Neutrophil (primary cell): ENCODE measurements at regions not wholly inside any gene's neighbourhood (a gene's known extent, or its start where the extent isn't known, plus 50 kb on each side); places are given as distances from the start of the nearest gene placed in this dataset.

Experiments
- H3K27ac ChIP-seq: fragments of 200-600 bp; sonication (generic); 2 replicates; pipeline ENCODE4 v1.5.1; 2016; ENCODE audit warnings: mild to moderate bottlenecking, moderate library complexity
- H3K27me3 ChIP-seq: fragments of 200-600 bp; sonication (generic); 2 replicates; pipeline ENCODE4 v1.6.0; 2016; ENCODE audit warnings: mild to moderate bottlenecking
- H3K36me3 ChIP-seq: fragments of 200-600 bp; sonication (generic); 2 replicates; pipeline ENCODE4 v1.5.1; 2017
- H3K4me1 ChIP-seq, 2 experiments: fragments of 200-600 bp in 1 of 2; sonication (generic) in 1 of 2; 1 replicate in 1 of 2; 2 replicates in 1 of 2; pipeline versions ENCODE4 v1.5.1 to v1.6.1; 2013 to 2016; ENCODE audit warnings: low read depth in 1 of 2, low read length in 1 of 2, mild to moderate bottlenecking in 1 of 2, moderate library complexity in 1 of 2; ENCODE audit not compliant: control insufficient read depth in 1 of 2, insufficient read depth in 1 of 2
- H3K4me3 ChIP-seq, 2 experiments: fragments of 200-600 bp in 1 of 2; sonication (generic) in 1 of 2; 1 replicate in 1 of 2; 2 replicates in 1 of 2; pipeline ENCODE4 v1.5.1; 2013 to 2016; ENCODE audit warnings: low read depth in 1 of 2, low read length in 1 of 2, mild to moderate bottlenecking in 1 of 2, moderate library complexity in 1 of 2
- H3K9me3 ChIP-seq: fragments of 200-600 bp; sonication (generic); 2 replicates; pipeline ENCODE4 v1.5.1; 2016
- CTCF ChIP-seq: fragments of 200-600 bp; sonication (generic); IDR thresholded peaks from 2 replicates; pipeline ENCODE4 v1.5.1; 2016; ENCODE audit warnings: antibody characterized with exemption

DNA sequence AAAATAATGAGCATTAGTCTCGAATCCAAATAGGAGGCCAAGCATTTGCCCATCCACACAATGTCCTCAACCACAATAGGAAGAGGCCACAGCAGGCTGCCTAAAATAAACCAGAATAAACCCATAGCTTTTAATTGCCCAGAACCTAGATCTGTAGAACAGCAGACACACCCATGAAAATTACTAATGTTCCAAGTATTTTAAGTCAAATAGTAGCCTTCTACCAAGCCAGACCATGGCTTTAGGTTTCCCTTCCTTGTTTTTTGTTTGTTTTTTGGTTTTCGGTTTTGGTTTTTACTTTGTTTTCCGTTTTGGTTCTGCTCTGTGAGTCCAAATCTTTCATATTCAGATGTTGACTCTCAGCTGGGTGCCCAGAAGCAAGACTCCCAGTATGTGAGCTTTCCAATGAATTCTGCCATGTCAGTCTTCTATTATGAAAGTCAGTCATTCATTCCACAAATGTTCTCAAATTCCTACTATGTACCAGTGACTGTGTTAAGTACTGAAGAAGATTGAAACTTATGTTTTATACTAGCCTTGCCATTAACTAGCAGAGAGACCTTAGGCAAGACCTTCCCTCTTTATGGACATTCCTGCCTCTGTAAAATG, 57.8 kb upstream of the BOC start:
- H3K4me3 ChIP-seq, result no peak overlapping the region
- H3K27me3 ChIP-seq, result no peaks in the 10 kb centered on the region
- no peaks in the 10 kb centered on the region for H3K9me3 ChIP-seq
- no peaks in the 10 kb centered on the region for H3K4me1 ChIP-seq
- no peak overlapping the region for H3K27ac ChIP-seq
- TF ChIP-seq CTCF, result no peak
- no peaks in the 10 kb centered on the region for H3K36me3 ChIP-seq

DNA sequence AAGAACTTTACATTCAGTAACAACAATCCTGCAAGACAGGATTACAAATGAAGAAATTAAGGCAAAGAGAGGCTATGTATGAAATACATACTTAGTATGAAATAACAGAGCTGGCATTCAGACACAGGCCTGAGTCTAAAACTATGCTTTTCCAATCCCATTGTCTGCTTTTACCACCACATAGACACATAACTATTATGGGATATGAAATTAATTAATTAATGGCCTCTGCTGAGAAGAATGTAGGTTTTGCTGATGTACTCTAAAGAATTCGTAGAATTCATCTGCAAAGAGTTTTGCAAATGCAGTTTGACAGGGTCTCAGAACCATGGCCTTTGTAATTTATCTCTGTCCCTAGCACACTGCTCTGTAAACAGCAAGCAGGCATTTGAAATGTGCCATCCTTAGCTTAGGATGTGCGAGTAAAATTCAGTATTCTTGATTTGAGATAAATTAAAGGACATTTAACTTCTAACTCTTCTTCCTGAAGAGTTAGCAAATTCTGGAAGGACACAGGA, 54.5 kb upstream of the BOC start:
- no peak for TF ChIP-seq CTCF
- Histone ChIP-seq H3K27me3 (no peaks in the 10 kb centered on the region), H3K4me1 (no peaks in the 10 kb centered on the region), H3K4me3 (no peak overlapping the region), H3K36me3 (no peaks in the 10 kb centered on the region), H3K9me3 (no peaks in the 10 kb centered on the region), H3K27ac (no peak overlapping the region)

DNA sequence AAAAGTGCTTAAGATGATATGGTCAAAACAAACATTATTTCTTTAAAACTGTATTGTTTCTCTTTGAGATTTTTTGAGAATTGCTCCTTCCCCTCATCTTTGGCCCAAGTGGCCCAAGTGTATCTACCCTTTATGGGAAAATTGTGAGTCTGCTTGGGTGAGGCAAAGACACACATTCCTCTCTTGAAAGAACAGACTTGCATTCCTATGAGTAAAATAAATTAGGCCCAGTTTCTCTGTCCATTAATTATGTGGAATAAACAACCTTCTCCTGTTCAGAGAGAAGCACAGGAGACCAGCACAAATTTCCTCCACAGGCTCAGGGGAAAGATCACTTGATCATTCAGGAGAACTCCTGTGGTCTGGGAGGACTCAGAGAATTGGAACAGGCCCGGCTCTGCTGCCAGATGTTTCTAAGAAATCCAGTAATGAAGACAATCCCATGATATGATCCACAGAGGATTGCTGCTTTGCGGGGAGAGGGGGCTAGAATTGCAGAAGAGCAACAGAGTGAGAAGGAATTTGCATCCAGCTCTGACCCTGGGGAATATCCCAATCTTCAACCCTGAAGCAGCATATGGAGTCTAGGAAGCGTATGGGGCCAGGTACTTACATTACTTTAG, 53.8 kb upstream of the BOC start:
- no peak overlapping the region for H3K27ac ChIP-seq
- no peaks in the 10 kb centered on the region for H3K36me3 ChIP-seq

GRCh38 chr3:113158171-113158570, 53.2 kb upstream of the BOC start:
- Histone ChIP-seq H3K9me3 (no peaks in the 10 kb centered on the region), H3K36me3 (no peaks in the 10 kb centered on the region), H3K4me3 (no peak overlapping the region), H3K27me3 (no peaks in the 10 kb centered on the region), H3K27ac (no peak overlapping the region), H3K4me1 (no peaks in the 10 kb centered on the region)
- TF ChIP-seq CTCF, result no peak

More for the DNA sequence above, 53.8 kb upstream of the BOC start:
- TF ChIP-seq CTCF, result no peak
- Histone ChIP-seq H3K27me3 (no peaks in the 10 kb centered on the region), H3K4me1 (no peaks in the 10 kb centered on the region), H3K9me3 (no peaks in the 10 kb centered on the region), H3K4me3 (no peak overlapping the region)
